CD4-positive, alpha-beta T cell treated with Interleukin-17A for 1 hour (primary cell): ENCODE measurements at regions not wholly inside any gene's neighbourhood (a gene's known extent, or its start where the extent isn't known, plus 50 kb on each side); places are given as distances from the start of the nearest gene placed in this dataset.
A peak's percentile ranks its signal among the peaks of the same experiment; 100 is the strongest.

Experiments
- DNase-seq: peaks from one replicate; pipeline ENCODE4 v3.0.0-alpha.2; 2020

DNA sequence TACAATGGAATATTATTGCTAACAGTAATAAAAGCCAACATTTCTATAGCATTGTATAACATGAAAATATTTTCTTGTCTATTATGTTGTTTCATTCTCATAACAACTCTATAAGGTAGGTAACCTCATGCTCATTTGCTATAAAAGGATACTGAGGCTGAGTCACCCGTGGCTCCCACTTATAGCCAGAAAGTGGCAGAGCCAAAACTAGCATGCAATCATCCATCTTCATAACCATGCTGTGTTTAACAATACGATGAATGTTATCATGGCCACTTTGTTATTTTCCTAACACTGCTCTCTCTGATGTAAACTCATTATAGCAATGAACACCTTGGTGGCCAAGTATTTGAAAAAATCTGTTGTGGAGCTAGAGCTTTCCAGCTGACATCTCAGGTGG lies 80.8 kb upstream of the JUN start:
- no peak for DNase-seq

DNA sequence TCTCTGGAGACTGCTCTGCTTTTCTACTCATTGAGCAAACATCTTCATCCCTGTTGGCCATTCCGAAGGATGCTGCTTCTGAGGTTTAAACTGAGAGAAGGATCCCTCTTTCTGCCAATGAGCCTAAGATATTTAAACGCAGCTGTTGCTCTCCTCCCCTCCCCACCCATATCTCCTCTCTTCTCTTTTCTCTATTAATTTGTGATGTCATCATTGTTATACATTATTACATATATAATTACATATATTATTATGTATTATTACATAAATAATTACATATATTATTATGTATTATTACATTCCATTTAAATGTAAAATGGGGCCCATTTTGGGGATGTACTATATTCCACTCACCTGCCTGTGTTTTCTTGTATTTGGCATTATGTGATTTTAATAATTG lies 82.7 kb upstream of the JUN start:
- DNase-seq = no peak

GRCh38 chr1:58869638-58870297 lies 85.9 kb upstream of the JUN start:
- DNase-seq = no peak

DNA sequence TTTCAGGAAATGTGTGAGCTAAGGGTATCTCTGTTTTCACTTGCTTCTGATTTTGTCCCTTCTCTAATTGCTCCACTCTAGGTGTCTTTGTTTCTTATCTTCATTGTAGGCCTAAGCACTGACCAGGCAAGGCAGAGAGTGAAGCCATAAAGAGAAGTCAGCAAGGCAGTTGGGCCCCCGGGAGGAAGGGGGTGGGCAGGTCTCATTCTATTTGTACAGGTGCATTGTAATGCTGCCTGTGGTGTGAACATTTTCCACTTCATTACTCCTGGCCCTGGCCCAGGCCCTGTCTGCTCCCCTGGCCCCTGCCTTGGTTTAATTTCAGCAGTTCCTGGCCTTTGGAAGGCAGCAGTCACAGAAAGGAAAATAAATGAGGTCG lies 86.4 kb upstream of the JUN start:
- DNase-seq = no peak

DNA sequence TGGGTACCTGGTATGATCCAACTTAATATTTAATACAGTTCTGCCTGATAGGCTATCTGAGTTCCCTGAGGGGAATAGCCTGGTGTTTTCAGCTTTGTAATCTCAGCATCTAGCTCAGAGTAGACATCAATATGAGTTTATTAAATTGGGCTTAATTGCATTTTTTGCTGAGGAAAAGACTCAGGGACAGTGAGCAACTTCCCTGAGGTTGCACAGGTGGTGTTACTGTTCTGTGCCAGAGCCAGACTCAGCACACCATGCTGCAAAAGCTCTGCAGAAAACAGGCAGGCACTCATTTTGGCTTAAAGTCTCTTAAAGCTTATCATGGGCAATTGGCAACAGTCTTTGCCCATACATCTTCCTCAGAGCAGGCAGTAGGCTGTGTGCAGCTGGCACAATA lies 90.5 kb upstream of the JUN start:
- no peak for DNase-seq

DNA sequence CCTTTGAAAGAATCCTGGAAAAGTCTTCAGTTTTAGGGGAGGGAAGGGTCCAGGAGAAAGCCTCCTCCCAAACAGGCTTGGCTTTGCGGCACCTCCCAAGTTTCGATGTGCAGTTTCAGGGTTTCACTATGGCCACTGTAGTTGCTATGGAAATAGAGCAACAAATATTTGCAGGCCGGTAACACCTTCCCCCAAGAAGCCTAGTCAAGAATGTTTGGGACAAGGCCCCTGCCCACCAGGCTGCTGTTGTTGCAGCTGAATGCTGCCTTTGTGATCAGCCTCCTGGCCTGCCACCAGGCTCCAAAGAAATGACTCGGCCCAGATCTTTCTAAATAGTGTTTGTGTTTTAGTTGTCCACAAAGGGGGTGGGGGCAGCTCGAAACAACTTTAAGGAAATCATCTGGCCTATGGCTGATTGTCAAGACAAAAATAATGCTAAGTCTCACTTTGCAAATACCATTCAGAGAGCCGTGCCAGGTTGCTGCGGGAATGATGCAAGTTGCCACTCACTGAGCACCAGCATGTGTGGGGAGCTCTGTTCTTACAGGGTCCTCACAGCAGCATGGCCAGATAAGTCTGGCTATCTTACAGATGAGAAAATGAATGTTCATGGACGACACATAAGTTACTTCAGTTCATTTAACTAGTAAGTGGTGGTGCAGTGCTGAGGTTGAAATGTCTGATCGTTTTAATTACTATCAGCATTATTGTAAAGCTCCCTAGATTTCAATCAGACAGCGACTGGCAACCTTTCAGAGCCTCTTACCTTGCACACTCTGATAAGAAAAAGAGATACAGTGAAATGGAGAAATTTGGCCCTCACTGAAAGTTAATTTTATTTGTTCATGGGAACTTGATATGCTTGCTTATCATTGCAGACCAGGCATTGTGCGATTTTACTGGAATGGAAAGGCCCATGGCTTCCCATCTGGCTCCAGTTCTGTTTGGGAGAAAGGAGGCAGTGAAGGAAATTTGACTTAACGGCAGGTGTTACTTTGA lies 91.2 kb upstream of the JUN start:
- DNase-seq = no peak

DNA sequence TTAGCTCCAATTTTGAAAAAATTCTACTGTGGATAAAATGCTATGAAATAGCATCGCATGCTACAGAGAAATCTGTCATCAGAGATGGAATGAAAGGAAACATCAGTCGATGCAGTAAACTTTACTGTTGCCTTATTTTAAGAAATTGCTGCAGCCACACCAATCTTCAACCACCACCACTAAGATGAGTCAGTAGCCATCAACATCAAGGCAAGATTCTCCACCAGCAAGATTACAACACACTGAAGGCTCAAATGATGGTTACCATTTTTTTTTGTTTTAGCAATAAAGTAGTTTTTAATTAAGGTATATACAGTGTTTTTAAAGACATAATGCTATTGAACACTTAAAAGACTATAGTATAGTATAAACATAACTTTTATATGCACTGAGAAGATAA lies 95.6 kb upstream of the JUN start:
- DNase-seq = no peak

GRCh38 chr1:58880592-58880991 lies 96.7 kb upstream of the JUN start:
- DNase-seq = no peak

GRCh38 chr1:58881471-58881994 lies 97.7 kb upstream of the JUN start:
- no peak for DNase-seq

DNA sequence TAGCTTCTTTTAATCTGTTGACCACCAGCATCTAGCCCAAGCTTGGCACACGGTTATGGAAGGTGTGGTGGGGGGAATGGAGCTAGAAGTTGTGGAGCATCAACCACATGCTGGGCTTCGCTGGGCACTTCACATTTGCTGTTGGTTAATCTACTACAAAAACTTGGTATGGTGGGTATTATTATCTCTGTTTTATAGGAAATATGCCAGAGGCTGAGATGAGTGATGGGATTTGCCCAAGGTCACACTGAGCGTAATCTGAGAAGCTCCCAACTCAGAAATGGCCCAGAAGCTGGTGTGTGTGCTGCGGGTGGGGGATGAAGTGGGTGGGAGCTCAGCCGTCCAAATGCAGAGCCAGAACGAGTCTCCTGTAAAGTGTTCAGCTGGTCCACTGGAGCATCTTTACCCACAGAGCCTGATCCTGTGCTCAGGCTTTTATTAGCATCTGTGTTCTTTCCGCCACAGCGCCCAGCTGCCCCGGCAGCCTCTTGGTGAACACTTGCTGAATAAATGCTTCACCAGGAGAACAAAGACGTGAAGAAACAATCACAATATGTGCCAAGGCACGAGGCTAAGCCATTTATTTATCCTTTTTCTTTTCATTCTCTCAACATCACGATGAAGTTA lies 98.6 kb upstream of the JUN start:
- no peak for DNase-seq

- peak; percentile 12 for DNase-seq
Measured at GRCh38 chr1:58883037-58883887, 99.4 kb upstream of the JUN start.

DNA sequence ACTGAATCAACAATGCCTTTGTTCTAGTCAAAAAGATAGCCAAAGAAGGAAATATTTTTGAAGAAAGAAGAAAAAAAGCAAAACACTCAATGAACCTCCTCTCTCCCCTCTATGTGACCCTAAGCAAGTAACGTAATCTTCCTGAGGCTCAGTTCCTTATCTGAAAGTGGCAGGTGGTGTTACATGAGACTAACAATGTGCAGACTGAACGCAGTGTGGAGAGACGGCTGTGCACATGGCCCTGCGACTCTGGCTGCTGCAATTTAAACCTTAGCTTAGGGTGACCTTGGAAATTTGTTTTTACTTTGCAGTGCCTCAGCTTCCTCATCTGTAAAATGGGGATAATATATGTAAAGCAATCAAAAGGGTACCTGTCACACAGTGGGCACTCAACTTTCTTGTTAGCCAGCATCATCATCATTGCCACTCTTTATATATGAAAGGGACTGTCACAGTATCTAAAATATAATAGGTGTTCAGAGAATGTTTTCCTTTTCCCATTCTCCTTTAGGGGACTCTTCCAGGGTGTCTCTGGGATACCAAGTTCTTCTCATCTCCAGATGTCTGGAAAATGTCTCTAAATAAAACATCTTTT lies 100.1 kb upstream of the JUN start:
- DNase-seq = no peak

- DNase-seq = no peak
Measured at GRCh38 chr1:58884706-58885661, 101.1 kb upstream of the JUN start.

- DNase-seq = peak; percentile 43
Measured at GRCh38 chr1:58885998-58886397, 102.2 kb upstream of the JUN start.

- no peak for DNase-seq
Measured at GRCh38 chr1:58886611-58887010, 102.8 kb upstream of the JUN start.

GRCh38 chr1:58887059-58887458 lies 103.2 kb upstream of the JUN start:
- DNase-seq = no peak

- no peak for DNase-seq
Measured at GRCh38 chr1:58888833-58889232, 105.0 kb upstream of the JUN start.

GRCh38 chr1:58890113-58890512 lies 106.3 kb upstream of the JUN start:
- no peak for DNase-seq

DNA sequence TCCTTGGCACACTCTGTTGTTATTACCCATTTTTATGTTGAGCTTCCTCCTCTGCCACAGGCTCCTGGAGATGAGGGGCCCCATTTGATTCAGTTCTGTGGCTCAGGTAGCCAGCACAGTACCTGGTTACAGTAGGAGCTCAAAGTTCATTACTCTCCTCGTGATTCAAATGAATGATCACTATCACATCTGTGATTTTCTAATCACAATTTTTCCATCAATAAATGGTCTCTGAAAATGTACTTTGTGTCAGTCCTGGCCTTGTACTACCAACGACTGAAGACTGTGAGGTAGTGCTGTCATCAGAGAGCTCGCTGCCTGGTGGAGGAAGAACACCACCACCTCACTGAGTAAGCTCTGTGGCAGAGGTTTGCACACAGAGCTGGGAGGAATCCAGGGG lies 106.8 kb upstream of the JUN start:
- DNase-seq = no peak

GRCh38 chr1:58891347-58891746 lies 107.5 kb upstream of the JUN start:
- no peak for DNase-seq

- DNase-seq = no peak
Measured at GRCh38 chr1:58893257-58893869, 109.5 kb upstream of the JUN start.
